Ishikawa (cell line): ENCODE measurements at regions not wholly inside any gene's neighbourhood (a gene's known extent, or its start where the extent isn't known, plus 50 kb on each side); places are given as distances from the start of the nearest gene placed in this dataset.

Experiments
- CEBPB ChIP-seq: IDR thresholded peaks from 2 replicates; pipeline ENCODE4 v1.6.1; 2012
- EGR1 ChIP-seq: IDR thresholded peaks from 2 replicates; pipeline ENCODE4 v1.6.1; 2012
- EP300 ChIP-seq: IDR thresholded peaks from 2 replicates; pipeline ENCODE4 v1.6.1; 2012; ENCODE audit warnings: borderline replicate concordance
- RAD21 ChIP-seq: IDR thresholded peaks from 2 replicates; pipeline ENCODE4 v1.6.1; 2012; ENCODE audit warnings: low read depth
- TAF1 ChIP-seq: IDR thresholded peaks from 2 replicates; pipeline ENCODE4 v1.6.1; 2012; ENCODE audit warnings: low read depth, mild to moderate bottlenecking
- YY1 ChIP-seq: IDR thresholded peaks from 2 replicates; pipeline ENCODE4 v1.6.1; 2012; ENCODE audit warnings: low read depth
- TF ChIP-seq, protein P1 (sequence below): IDR thresholded peaks from 2 replicates; pipeline ENCODE4 v1.6.1; 2012
- TF ChIP-seq, protein P2 (sequence below): IDR thresholded peaks from 2 replicates; pipeline ENCODE4 v1.6.1; 2012; ENCODE audit warnings: low read depth, mild to moderate bottlenecking

DNA sequence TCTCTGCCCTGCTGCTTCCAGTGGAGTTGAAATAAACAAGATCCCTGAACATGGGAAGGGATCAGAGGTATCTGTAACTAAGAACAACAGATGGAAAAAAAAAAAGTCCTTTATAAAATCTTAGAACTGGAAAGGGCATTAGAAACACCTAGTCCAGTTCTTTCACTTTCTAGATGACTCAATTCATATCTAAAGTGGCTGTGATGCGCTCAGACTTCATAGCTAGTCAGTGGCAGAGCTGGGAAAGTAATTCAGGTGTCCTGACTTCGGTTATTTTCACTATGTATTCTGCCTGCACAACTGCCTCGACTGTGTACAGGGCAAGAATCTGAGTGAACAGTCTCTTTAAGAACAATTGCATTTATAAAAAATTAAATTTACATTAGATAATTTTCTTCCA is 151.8 kb upstream of the TMTC4 start:
- TF ChIP-seq CEBPB, result no peak
- TF ChIP-seq RAD21, result no peak
- TF ChIP-seq, protein P1, sequence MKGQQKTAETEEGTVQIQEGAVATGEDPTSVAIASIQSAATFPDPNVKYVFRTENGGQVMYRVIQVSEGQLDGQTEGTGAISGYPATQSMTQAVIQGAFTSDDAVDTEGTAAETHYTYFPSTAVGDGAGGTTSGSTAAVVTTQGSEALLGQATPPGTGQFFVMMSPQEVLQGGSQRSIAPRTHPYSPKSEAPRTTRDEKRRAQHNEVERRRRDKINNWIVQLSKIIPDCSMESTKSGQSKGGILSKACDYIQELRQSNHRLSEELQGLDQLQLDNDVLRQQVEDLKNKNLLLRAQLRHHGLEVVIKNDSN, result no peak
- TF ChIP-seq, protein P2, sequence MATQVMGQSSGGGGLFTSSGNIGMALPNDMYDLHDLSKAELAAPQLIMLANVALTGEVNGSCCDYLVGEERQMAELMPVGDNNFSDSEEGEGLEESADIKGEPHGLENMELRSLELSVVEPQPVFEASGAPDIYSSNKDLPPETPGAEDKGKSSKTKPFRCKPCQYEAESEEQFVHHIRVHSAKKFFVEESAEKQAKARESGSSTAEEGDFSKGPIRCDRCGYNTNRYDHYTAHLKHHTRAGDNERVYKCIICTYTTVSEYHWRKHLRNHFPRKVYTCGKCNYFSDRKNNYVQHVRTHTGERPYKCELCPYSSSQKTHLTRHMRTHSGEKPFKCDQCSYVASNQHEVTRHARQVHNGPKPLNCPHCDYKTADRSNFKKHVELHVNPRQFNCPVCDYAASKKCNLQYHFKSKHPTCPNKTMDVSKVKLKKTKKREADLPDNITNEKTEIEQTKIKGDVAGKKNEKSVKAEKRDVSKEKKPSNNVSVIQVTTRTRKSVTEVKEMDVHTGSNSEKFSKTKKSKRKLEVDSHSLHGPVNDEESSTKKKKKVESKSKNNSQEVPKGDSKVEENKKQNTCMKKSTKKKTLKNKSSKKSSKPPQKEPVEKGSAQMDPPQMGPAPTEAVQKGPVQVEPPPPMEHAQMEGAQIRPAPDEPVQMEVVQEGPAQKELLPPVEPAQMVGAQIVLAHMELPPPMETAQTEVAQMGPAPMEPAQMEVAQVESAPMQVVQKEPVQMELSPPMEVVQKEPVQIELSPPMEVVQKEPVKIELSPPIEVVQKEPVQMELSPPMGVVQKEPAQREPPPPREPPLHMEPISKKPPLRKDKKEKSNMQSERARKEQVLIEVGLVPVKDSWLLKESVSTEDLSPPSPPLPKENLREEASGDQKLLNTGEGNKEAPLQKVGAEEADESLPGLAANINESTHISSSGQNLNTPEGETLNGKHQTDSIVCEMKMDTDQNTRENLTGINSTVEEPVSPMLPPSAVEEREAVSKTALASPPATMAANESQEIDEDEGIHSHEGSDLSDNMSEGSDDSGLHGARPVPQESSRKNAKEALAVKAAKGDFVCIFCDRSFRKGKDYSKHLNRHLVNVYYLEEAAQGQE, result no peak
- TF ChIP-seq TAF1, result no peak
- TF ChIP-seq EGR1, result no peak
- TF ChIP-seq EP300, result no peak
- no peak for TF ChIP-seq YY1
